ENCODE measurements at regions not wholly inside any gene's neighbourhood (a gene's known extent, or its start where the extent isn't known, plus 50 kb on each side); places are given as distances from the start of the nearest gene placed in this dataset.

- Histone ChIP-seq H3K9ac (ENCODE audit: insufficient read depth in 1 of 2, low read depth in 2 of 2, low read length in 2 of 2) (no peak overlapping the region), H3K9me1 (ENCODE audit: control insufficient read depth, insufficient read depth, low read length) (no peaks in the 10 kb centered on the region), H3K36me3 (ENCODE audit: control insufficient read depth, insufficient read depth, low read length) (no peaks in the 10 kb centered on the region), H3K9me3 (replicated peaks; ENCODE audit: control insufficient read depth, insufficient read depth, low read depth, low read length) (no peaks in the 10 kb centered on the region), H3K27me3 (ENCODE audit: control insufficient read depth in 2 of 2, insufficient read depth in 2 of 2, low read length in 2 of 2) (no peaks in the 10 kb centered on the region), H3K79me2 (ENCODE audit: control insufficient read depth, insufficient read depth, low read length) (no peaks in the 10 kb centered on the region), H4K20me1 (replicated peaks; ENCODE audit: control insufficient read depth, insufficient read depth, low read length) (no peaks in the 10 kb centered on the region), H3K4me3 (no peak overlapping the region), H3K4me1 (replicated peaks in 1 of 2; ENCODE audit: control insufficient read depth in 2 of 2, insufficient read depth in 2 of 2, low read length in 2 of 2) (no peaks in the 10 kb centered on the region), H3K4me2 (ENCODE audit: insufficient read depth, low read length) (no peak overlapping the region), H3K27ac (ENCODE audit: extremely low read depth, low read depth, low read length) (no peak overlapping the region), H2AFZ (ENCODE audit: low read depth, low read length) (no peak overlapping the region)
- intact Hi-C loops (cut with micrococcal nuclease) (no loop called here), in situ Hi-C loops (cut with MboI) (no loop called here)
- 25% methylated on average over 1 of the region's 1 CpG for WGBS (ENCODE audit: insufficient coverage, low coverage, missing lambda C conversion rate)
- BruUV-seq (replicated peaks), result no TSS peak
- TF ChIP-seq XRCC3 (IDR thresholded peaks at IDR 0.05), result no peak
- no peak for TF ChIP-seq SUPT5H (IDR thresholded peaks at IDR 0.05)
- no peak for DNase-seq (ENCODE audit: extremely low read depth in 1 of 4, low spot score in 3 of 4)
- POLR2A ChIA-PET, result no interaction called here
- no peak for FAIRE-seq
- ATAC-seq, result no peak
- CTCF ChIA-PET (ENCODE audit: low intra/inter-chr PET ratio), result no interaction called here
Measured at GRCh38 chr5:120388016-120388781, 75.9 kb upstream of the PRR16 start.

- no peak overlapping the region for H2AFZ ChIP-seq (ENCODE audit: low read depth, low read length)
- no peak overlapping the region for H3K4me2 ChIP-seq (ENCODE audit: insufficient read depth, low read length)
- no peaks in the 10 kb centered on the region for H4K20me1 ChIP-seq (replicated peaks; ENCODE audit: control insufficient read depth, insufficient read depth, low read length)
- H3K36me3 ChIP-seq (ENCODE audit: control insufficient read depth, insufficient read depth, low read length), result no peaks in the 10 kb centered on the region
- FAIRE-seq, result no peak
- H3K9ac ChIP-seq (ENCODE audit: insufficient read depth in 1 of 2, low read depth in 2 of 2, low read length in 2 of 2), result no peak overlapping the region
- in situ Hi-C loops (cut with MboI), result no loop called here
- no peak for TF ChIP-seq SRSF7 (optimal IDR thresholded peaks at IDR 0.05; ENCODE audit: low read depth, low read length)
- no TSS peak for BruUV-seq (replicated peaks)
- no peak overlapping the region for H3K27ac ChIP-seq (ENCODE audit: extremely low read depth, low read depth, low read length)
- ChIA-PET POLR2A (no interaction called here), CTCF (ENCODE audit: low intra/inter-chr PET ratio) (no interaction called here)
- H3K27me3 ChIP-seq (ENCODE audit: control insufficient read depth in 2 of 2, insufficient read depth in 2 of 2, low read length in 2 of 2), result no peaks in the 10 kb centered on the region
- no peaks in the 10 kb centered on the region for H3K9me1 ChIP-seq (ENCODE audit: control insufficient read depth, insufficient read depth, low read length)
- no peaks in the 10 kb centered on the region; the same call in 1 of the 2 replicates for H3K9me3 ChIP-seq (replicated peaks; ENCODE audit: control insufficient read depth, insufficient read depth, low read depth, low read length)
- no peak overlapping the region for H3K4me3 ChIP-seq
- H3K79me2 ChIP-seq (ENCODE audit: control insufficient read depth, insufficient read depth, low read length), result no peaks in the 10 kb centered on the region
- ATAC-seq, result no peak
- intact Hi-C loops (cut with micrococcal nuclease), result no loop called here
- H3K4me1 ChIP-seq (replicated peaks in 1 of 2; ENCODE audit: control insufficient read depth in 2 of 2, insufficient read depth in 2 of 2, low read length in 2 of 2), result no peaks in the 10 kb centered on the region
- no peak for DNase-seq (ENCODE audit: extremely low read depth in 1 of 4, low spot score in 3 of 4)
Measured at GRCh38 chr5:120394259-120394658, 69.8 kb upstream of the PRR16 start.

Data from K562 (cell line).